H1 (cell line): ENCODE measurements at regions not wholly inside any gene's neighbourhood (a gene's known extent, or its start where the extent isn't known, plus 50 kb on each side); places are given as distances from the start of the nearest gene placed in this dataset.

Source experiments
- BRCA1 ChIP-seq: IDR thresholded peaks from 2 replicates; pipeline ENCODE4 v1.6.1; 2012; ENCODE audit warnings: low read depth, low read length, improper control_type of control experiment
- EP300 ChIP-seq, 2 experiments: IDR thresholded peaks; 1 replicate in 1 of 2; 2 replicates in 1 of 2; pipeline ENCODE4 v1.6.1; 2011 to 2012; ENCODE audit warnings: low read depth in 2 of 2, low read length in 2 of 2, mild to moderate bottlenecking in 2 of 2, borderline replicate concordance in 1 of 2, inconsistent platforms in 1 of 2, moderate library complexity in 1 of 2
- JUND ChIP-seq: IDR thresholded peaks from 2 replicates; pipeline ENCODE4 v1.6.1; 2011; ENCODE audit warnings: mild to moderate bottlenecking, improper control_type of control experiment, low read length
- KDM1A ChIP-seq: fragments of 200-600, 300-600 bp; sonication (generic); IDR thresholded peaks from 2 replicates; pipeline ENCODE4 v1.7.1; 2016; ENCODE audit warnings: mild to moderate bottlenecking, low read length, borderline replicate concordance
- RFX5 ChIP-seq: IDR thresholded peaks from 2 replicates; pipeline ENCODE4 v1.6.1; 2011; ENCODE audit warnings: low read depth, low read length, improper control_type of control experiment, borderline replicate concordance
- SIX5 ChIP-seq: IDR thresholded peaks from 2 replicates; pipeline ENCODE4 v1.6.1; 2011; ENCODE audit warnings: mild to moderate bottlenecking, low read depth, low read length
- SP2 ChIP-seq: IDR thresholded peaks from 2 replicates; pipeline ENCODE4 v1.6.1; 2012; ENCODE audit warnings: mild to moderate bottlenecking, low read length, inconsistent platforms
- ZNF274 ChIP-seq: IDR thresholded peaks from 2 replicates; pipeline ENCODE4 v1.7.0; 2012; ENCODE audit warnings: low read length, borderline replicate concordance; ENCODE audit errors: extremely low read depth
- TF ChIP-seq, protein P1 (sequence below), 3 experiments: IDR thresholded peaks; 1 replicate in 2 of 3; 2 replicates in 1 of 3; pipeline versions ENCODE4 v1.5.1 to v1.6.1; 2011; ENCODE audit warnings: low read length in 3 of 3, mild to moderate bottlenecking in 3 of 3, inconsistent platforms in 2 of 3, low read depth in 1 of 3, moderate library complexity in 1 of 3; ENCODE audit not compliant: insufficient read depth in 1 of 3; ENCODE audit errors: control extremely low read depth in 1 of 3

DNA sequence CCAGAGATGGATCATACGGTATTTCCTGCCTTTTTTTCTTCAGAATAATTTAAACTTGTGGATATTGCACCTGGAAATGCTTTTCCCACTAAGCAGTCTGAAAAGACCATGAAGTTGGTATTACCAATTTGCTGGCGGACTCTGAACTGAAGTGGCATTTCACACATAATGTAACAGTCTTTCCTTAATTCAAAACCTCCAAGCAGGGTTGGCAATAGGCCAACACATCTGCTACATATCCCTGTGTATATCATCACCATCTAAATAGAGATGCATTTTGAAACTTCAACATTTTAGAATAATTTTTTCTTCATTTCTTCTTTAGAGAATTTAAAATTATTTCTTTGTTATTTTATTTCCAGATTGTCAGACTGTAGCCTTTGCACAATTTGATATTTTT, 100.5 kb downstream of the TSPAN8 start:
- TF ChIP-seq, protein P1, sequence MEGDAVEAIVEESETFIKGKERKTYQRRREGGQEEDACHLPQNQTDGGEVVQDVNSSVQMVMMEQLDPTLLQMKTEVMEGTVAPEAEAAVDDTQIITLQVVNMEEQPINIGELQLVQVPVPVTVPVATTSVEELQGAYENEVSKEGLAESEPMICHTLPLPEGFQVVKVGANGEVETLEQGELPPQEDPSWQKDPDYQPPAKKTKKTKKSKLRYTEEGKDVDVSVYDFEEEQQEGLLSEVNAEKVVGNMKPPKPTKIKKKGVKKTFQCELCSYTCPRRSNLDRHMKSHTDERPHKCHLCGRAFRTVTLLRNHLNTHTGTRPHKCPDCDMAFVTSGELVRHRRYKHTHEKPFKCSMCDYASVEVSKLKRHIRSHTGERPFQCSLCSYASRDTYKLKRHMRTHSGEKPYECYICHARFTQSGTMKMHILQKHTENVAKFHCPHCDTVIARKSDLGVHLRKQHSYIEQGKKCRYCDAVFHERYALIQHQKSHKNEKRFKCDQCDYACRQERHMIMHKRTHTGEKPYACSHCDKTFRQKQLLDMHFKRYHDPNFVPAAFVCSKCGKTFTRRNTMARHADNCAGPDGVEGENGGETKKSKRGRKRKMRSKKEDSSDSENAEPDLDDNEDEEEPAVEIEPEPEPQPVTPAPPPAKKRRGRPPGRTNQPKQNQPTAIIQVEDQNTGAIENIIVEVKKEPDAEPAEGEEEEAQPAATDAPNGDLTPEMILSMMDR (IDR thresholded peaks at IDR 0.05; ENCODE audit: control extremely low read depth in 1 of 3, insufficient read depth in 1 of 3, low read depth in 1 of 3, low read length in 3 of 3): no peak
- TF ChIP-seq SIX5: no peak
- no peak for TF ChIP-seq EP300 (IDR thresholded peaks at IDR 0.05; ENCODE audit: borderline replicate concordance in 1 of 2, low read depth in 2 of 2, low read length in 2 of 2)
- no peak for TF ChIP-seq BRCA1
- TF ChIP-seq KDM1A: no peak
- no peak for TF ChIP-seq JUND
- no peak for TF ChIP-seq ZNF274
- no peak for TF ChIP-seq RFX5
- no peak for TF ChIP-seq SP2
